Hindlimb muscle (tissue), 1 donor: ENCODE measurements at regions not wholly inside any gene's neighbourhood (a gene's known extent, or its start where the extent isn't known, plus 50 kb on each side); places are given as distances from the start of the nearest gene placed in this dataset.

Experiments used
- DNase-seq: peaks from one replicate; pipeline ENCODE4 v3.0.0-alpha.2; 2013

DNA sequence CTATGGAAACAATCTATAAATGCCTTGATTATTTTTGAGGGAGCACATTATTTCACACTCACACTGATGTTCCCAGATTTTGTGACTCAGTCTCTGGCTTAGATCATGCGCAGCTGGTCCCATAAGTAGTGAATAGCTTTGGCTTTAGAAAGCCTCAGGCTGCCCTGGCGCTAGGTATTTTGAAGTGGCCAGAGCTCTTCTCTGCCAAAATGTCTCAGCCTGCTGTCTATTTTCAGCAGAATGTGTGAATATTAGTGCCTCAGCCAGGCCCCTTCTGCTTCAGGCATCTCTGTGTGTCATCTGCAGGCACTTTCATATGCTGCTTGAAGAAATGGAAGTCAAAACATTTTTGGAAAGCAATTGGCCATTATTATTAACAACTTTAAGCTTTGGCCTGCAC, 931.0 kb upstream of the INTU start:
- peak; percentile 49 for DNase-seq

DNA sequence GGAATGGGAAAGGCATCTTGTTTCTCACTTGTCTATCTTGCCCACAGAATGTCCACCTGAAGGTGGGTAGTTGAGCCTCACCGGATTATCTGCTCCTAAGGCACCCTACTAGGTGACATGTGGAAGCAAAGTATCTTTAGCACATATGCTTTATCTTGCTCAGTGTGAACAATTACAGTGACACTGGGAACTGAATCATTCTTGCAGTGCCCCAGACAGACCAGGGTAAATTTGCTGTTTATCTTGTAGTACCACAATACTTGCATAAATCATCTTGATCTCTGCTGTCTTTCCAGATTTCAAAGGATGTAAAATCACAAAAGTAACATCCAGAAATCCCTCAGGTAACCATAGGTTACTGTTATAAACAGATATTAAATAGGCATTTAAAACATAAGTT, 930.0 kb upstream of the INTU start:
- no peak for DNase-seq

DNA sequence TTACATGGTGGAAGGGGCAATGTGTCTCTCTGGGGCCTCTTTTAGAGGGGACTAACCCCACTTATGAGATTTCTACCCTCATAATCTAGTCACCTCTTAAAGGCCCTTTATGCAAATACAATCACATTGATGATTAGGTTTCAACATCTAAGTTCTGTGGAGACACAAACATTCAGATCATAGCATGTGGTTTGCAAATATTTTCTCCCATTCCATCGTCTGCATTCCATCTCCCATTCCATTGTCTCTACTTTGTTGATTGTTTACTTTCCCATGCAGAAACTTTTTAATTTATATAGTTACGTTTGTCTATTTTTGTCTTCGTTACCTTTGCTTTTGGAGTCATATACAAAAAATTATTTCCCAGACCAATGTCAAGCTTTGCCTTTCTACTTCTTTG, 927.5 kb upstream of the INTU start:
- DNase-seq, result no peak

DNA sequence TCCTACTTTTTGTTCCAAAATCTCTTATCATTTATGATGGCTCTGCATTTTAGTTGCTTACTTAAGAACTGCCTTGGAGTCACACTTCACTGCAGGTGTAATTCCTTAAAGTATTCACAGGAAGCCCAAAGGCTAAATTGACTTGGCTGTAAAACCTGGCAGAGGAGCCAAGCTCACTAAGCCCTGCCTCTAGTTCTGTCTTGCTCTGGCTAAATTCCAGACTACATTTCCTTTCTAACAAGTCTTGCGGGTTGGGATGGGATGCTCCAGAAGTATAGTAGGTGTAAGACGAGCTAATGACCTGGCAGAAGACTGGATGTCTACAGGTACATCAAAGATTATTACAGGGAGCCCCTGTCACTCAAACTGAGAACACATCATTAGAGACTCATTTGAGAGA, 924.0 kb upstream of the INTU start:
- no peak for DNase-seq

DNA sequence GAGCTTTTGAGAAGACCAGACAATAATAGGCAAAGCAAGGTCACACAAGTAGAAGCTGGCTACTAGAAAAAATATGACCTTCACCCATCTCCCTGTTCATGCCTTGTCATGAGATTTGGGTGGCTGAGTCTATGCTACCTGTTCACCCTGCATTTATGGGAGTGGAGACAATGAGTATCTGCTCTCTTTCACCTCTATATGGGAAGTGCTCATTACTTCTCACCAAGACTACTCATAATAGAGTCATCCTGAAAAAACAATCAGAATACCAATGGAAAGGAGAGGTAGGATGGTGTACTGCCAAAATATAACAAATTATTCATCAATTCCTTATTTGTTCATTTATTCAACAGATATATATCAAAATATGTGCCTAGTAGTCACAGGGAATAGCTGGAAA, 921.8 kb upstream of the INTU start:
- DNase-seq, result no peak

DNA sequence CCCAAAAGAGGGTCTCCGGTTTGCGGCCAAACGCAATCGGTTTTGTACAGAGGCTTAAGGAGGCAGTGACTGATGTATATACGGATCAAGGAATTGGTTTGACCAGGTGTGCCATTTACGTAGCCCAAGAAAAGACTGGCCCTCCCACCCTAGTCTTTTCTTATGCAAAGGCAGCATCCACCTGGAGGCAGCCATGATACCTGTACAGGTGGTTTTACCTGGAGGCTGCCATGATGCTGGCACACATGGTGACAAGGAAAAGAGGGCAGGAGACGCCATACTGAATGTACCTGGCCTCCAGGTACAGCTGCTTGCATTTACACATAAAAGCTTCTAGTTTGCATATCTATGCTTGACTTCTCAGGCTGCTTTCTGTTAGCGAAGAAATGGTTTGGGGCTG, 917.7 kb upstream of the INTU start:
- no peak for DNase-seq

DNA sequence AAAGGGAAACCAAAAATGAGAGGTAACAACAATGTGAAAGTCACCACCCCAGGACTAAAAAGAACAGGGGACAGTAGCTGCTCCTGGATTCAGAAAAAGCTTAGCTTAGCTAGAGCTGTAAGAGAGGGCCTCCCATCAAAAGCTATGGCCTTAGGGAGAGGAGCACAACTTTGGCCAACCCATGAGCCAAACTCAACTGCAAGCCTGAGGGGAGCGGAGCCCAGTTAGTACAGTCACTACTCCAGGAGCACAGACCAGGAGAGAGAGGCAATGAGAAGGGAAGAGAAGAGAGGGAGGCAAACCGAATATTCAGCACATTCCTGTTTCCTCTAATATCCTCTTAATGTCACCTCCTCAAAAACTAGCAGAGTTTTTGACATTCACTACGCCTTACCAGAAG, 917.1 kb upstream of the INTU start:
- no peak for DNase-seq

DNA sequence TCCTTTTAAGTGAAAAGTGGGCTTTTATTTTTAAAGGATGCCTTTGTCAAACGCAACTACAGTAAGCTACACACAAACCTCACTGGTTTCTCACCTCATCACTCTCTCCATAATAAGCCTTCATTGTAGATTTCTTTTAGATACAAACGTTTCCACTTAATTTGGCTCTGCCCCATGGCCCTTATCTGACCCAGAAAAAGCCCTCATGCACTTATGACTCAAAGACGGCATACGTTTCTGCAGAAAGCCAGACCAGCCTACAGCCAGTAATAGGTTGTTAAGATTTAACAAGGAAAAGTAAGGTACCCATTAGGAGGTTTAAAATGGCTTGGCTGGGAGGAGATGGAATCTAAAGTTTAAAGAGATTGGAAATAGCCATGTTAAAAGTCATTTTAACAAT, 914.6 kb upstream of the INTU start:
- no peak for DNase-seq

DNA sequence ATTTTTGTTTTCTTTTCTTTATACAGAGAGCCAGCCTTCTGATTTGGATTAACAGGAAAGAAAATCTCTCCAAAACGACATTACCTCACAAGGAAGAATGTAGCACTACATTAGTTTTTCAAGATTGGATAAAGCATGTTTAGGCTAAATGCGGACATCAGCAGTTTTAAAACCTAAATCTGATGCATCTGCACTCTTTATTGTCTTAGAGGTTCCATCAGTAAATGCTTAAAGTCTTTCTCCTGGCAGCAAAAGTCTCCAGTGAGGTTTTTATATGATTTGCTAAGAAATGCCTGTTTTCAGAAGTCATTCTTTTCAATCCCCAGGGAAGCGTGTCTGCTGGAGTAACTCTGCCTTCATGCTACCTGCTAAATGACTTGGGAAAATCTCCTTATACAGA, 912.9 kb upstream of the INTU start:
- no peak for DNase-seq

DNA sequence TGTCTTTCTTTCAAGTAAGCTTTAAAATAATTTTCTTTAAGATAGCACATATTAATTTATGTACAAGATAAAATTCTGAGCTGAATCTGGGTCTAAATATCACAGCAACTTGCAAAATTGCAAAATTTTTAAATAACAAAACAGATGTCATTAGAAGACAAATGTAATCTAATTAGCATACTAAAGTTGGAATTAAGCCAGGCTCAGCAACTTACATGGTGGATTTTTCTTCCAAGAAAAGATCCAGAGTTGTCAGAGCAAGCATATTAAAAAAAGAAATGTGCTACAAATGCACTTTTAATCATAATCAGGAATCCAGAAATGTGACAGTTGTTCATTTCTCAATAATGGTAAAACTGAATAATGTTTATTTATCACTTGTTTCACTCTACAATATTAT, 906.9 kb upstream of the INTU start:
- DNase-seq, result no peak

DNA sequence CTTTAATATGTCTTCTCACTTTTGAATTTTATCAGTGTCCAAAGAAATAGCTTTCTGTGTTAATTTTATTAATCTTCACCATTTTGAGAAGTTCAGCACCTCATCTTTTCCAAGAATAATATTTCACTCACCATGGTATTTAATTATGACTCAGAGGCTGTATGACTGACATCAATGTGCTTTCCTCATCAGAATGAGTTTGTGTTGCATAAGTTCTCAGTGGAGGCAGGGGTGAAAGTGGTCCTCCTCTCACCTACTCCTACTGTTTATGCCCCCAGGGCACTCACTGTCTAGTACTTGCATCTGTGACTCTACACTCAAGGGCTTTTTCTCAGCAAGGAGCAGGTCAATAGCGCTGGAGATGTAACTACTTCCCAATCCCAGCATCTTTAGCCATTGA, 905.3 kb upstream of the INTU start:
- DNase-seq, result no peak

DNA sequence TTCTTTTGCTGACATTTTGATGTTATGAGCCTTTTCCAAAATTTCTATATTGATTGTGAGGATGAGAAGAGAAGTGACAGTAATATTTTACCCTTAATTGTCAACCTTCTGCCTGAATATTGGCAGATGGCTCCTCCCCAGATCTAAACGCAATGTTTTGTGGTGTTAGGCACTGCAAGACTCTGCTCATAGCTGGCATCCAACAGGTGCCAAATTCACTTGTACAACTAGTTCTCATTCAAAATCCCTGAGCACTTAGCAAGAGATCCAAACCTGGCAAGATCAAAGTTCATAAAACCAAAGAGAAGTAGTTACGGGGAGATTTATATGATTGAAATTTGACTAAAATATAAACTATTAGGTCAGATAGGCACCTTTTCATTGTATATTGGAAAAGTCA, 901.7 kb upstream of the INTU start:
- DNase-seq, result no peak

DNA sequence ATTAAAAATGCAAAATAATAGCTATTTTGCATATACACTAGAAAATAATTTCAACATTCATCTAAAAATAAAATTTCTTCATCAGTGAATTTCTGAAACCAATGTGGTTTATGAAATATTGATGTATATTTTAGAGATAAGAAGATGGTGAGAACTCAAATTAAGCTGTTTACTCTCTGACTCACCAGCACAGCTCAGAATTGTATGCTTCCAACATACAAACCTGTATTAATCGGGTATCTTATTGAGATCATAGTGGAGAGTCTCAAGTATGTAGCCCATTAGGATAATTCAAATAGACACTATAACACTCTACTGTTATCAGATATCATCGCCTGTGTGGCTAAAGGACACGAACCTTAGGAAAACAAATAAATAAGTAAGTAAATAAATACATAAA, 899.5 kb upstream of the INTU start:
- no peak for DNase-seq

DNA sequence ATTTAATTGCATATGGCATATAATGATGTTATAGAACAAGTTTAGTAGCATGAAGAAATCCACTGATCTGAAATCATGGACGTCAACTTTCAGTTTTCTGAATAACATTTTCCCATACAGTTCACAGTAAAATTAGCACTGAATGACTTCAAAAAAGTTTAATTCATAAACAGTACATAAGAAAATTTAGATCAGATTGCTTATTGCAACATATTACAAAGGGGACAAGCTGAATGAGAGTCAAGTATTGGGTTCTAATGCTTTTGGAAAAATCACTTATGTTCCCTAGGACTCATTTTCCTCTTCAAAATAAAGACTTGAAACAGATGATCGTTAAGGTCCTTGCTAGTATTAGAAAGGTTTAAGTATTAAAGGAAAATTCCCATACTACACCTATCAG, 898.3 kb upstream of the INTU start:
- DNase-seq, result no peak

DNA sequence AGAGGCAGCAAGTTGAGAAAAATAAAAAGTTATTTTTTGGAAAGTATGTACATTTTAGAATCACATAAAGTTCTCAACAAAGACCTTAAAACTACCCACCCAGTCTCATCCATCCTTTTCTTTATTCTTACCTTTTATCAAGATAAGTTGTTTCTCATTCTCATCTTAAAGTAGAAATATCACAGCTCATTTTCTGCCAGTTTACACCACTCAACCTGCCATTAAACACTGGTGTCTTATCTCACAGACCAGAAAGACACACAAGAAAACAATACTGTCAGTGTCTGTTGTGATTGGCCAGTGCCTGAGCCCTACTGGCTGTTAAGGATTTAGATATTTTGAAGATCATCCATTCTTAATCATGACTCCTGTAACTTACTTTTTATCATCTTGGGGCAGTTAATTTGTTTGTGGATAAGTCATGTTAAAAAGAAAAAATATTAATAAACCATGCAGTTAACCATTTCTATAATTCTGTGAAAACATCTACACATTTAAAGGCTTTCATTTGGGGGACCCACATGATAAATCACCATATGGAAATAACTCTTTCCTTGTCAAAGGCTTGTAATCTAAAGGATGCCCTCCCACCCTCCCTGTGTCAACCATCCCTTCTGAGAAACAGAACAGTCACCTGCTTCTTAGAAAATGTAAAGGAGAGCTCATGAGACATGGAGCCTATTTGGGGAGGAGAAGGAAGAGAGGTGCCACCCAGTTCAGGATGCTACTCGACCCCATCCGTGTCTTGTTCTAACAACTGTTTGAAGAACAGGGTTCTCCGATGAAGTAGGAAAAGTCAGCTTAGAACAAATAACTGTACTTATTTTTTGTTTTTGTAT, 897.2 kb upstream of the INTU start:
- no peak for DNase-seq

DNA sequence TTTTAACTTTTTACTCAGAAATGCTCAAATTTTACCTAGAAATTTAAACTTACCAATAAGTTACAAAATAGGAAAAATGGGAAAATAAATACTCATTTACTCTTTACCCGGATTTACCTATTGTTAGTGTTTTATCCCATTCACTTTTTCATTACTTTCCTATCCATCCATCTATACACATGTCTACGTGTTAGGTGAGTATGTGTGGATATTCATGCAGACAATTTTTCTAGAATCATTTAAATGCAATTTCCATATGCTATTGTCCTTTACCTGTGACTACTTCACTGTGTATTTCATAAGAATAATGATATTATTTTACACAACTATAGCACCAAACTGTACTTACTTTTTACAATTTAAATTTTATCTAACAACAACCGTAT, 896.6 kb upstream of the INTU start:
- no peak for DNase-seq

DNA sequence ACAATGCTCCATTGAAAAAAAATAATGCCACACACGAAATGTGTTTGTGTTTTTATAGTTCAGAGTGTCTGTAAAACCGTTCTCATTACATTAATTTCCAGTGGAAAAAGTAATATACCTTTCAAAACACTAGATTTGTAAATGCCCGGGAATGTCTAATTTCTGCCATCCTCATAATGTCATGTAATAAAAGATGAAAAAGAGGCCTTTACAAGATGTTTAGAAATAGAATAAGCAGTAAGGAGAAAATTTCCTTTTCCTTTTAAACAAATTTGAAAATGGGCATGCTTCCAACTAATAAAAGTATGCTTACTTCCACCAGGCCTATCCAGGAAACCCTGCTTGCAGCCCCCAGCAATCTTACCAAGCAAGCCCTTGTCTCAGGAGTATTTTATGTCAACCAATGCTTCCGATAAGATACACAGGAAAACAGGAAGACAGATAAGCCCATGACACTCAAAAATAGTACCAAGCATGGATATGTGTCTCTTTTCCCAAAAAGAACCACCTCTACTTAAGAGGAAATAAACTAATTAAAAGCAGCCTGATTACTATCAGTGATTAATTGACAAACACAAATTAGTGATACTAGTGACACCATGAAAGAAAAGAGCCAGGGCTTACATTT, 894.7 kb upstream of the INTU start:
- no peak for DNase-seq

DNA sequence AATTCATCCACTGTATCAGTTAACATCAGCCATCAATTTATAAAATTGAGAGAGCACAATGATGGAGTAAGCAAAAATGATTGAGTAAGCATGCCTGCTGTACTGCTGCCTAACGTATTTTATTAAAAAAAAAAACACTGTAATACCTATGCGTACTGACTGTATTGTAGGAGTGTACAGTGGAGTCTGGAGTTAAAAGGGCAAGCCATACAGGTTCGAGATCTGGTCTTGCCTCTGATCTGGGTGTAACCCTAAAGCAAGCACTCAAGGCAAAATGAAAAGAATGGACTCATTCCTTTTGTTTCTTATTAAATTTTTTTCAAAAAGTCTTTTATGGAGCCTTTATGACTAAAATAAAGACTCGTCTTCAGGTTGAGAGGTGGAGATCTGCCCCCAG, 894.2 kb upstream of the INTU start:
- no peak for DNase-seq

DNA sequence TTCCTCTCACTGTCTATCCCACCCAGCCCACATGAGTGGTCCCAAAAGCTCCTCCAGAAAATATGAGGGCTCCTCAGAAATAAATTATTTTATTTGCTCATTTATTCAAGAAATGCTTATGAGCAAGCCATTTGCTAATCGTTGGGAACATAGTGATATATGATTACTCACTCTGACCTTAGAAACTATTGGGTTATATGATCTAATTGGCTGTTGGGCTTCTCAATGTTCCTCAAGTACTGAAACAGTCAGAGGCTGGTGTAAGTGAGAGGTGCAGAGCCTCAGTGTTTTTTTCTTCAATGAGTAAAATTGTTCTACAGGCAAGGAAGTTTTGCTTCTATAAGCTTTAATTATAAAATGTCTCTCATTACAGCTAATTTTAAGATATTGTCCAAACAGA, 893.8 kb upstream of the INTU start:
- no peak for DNase-seq

DNA sequence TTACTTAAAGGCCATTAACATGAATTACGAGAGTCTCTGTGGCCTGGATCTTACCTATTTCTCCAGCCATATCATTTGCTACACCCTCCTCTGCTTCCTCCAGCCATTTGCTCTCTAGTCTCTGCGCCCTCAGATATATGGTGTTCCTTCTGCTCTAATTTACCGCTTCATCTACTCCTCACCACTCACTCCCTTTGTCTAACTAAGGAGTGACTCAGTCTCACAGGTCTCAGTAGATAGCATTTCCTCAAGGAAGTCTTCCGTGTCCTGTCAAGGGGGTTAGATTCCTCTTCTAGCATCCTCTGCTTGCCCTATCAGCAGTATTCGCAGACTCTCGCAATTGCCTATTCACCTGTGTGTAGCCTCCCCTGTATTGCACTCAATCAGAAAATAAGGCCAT, 892.1 kb upstream of the INTU start:
- DNase-seq, result no peak

DNA sequence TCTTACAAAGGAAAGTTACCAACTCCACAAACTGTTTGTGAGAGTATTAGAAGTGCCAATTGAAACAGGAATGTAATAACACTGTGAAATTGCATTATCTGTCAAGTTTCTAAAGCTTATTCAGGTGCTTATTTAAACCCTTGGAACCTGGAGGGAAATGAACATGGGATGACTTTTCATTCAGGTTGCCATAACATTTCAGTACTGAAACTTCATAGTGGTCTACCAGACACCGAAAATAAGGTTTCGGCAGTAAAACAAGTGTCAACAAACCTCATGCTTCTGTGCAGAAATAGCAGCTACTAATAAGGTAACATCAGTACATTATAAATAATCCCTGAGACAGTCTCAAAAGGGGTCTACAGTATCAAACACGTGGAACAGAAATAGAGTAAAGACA, 890.7 kb upstream of the INTU start:
- no peak for DNase-seq

DNA sequence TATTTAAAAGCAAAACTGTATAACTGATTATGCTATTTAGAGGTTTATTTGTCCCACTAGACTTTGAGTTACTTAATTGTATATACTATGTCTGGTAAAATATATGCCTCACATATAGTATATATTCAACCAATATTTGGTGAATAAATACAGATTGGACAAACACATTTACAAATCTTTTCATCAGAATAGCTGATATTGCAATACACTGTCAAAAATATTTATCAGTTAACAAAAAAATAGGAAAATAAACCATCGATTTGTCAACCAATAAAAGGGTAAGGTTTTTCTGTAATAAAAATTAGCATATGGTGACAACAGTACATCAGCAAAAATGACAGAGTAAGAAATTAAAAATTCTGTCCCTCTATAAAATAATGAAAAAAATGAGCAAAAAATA, 889.9 kb upstream of the INTU start:
- no peak for DNase-seq

DNA sequence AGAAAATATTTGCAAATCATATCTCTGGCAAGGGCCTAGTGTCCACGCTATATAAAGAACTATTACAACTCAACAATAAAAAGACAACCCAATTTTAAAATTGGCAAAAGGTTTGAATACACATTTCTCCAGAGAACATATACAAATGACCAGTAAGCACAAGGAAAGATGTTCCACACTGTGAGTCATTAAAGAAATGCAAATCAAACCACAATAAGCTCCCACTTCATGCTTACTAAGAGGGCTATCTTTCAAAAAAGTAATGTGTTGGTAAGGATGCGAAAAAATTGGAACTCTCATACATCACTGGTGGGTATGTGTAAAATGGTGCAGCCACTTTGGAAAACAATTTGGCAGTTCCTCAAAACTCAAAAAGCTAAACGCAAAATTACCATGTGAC, 884.0 kb upstream of the INTU start:
- DNase-seq, result no peak

DNA sequence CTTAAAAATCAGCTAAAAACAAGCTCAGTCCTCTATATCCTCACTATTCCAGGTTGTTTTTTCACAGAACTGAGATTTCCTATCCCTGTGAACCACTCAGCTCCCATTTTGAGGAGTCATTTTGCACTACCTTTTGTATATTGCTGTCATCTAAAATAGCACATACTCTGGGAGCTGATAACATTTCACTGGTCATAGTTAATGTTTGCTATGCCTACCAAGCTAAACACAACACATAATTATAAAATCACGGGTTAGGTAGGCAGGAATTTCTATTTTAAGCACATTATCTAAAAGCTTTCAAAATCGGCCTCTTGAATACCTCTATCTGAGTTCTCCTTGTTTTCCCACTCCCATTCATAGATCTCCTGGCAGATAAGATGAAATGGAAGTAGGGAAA, 882.0 kb upstream of the INTU start:
- no peak for DNase-seq

DNA sequence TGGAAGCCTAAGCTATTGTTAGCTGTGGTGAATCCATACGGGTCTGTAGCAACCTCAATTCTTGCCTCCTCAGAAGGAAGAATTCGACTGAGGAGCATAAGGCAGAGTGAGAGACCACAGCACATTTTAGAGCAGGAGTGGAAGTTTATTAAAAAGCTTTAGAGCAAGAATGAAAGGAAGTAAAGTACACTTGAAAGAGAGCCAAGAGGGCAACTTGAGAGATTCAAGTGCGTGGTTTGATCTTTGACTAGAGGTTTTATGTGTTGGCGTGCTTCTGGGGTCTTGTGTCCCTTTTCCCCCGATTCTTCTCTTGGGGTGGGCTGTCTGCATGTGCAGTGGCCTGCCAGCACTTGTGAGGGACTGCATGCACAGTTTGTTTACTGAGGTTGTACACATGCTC, 880.6 kb upstream of the INTU start:
- no peak for DNase-seq
